Smooth muscle cell (in vitro differentiated cells): ENCODE measurements at regions not wholly inside any gene's neighbourhood (a gene's known extent, or its start where the extent isn't known, plus 50 kb on each side); places are given as distances from the start of the nearest gene placed in this dataset.

Experiments
- DNase-seq: peaks from one replicate; lab custom pipeline; 2025; ENCODE audit not compliant: unreplicated experiment; lab: John Stamatoyannopoulos, UW
- H2AFZ ChIP-seq: fragments of 200-600 bp; sonication (generic); 2 replicates; pipeline ENCODE4 v1.6.0; 2016; ENCODE audit warnings: antibody characterized with exemption, low read depth, mild to moderate bottlenecking
- H3F3A ChIP-seq: fragments of 200-600 bp; sonication (generic); 2 replicates; pipeline ENCODE4 v1.6.0; 2017; ENCODE audit warnings: antibody characterized with exemption, low read depth
- H3K27ac ChIP-seq: fragments of 200-600 bp; sonication (generic); 2 replicates; pipeline ENCODE4 v1.5.1; 2016; ENCODE audit warnings: low read depth, mild to moderate bottlenecking
- H3K27me3 ChIP-seq: fragments of 200-600 bp; sonication (generic); 2 replicates; pipeline ENCODE4 v1.6.1; 2016; ENCODE audit warnings: low read depth, mild to moderate bottlenecking
- H3K36me3 ChIP-seq: fragments of 200-600 bp; sonication (generic); 2 replicates; pipeline ENCODE4 v1.5.1; 2016; ENCODE audit warnings: low read depth
- H3K4me1 ChIP-seq: fragments of 200-600 bp; sonication (generic); 2 replicates; pipeline ENCODE4 v1.5.1; 2016; ENCODE audit warnings: low read depth
- H3K4me2 ChIP-seq: fragments of 200-600 bp; sonication (generic); 2 replicates; pipeline ENCODE4 v1.6.0; 2016; ENCODE audit warnings: mild to moderate bottlenecking
- H3K4me3 ChIP-seq: fragments of 200-600 bp; sonication (generic); 2 replicates; pipeline ENCODE4 v1.5.1; 2016; ENCODE audit warnings: mild to moderate bottlenecking
- H3K79me2 ChIP-seq: fragments of 200-600 bp; sonication (generic); 2 replicates; pipeline ENCODE4 v1.6.0; 2016; ENCODE audit warnings: low read depth, mild to moderate bottlenecking
- H3K9ac ChIP-seq: fragments of 200-600 bp; sonication (generic); 2 replicates; pipeline ENCODE4 v1.6.0; 2016; ENCODE audit warnings: low read depth
- H3K9me3 ChIP-seq: fragments of 200-600 bp; sonication (generic); replicated peaks from 2 replicates; pipeline ENCODE4 v1.5.1; 2016; ENCODE audit warnings: low read depth
- H4K20me1 ChIP-seq: fragments of 200-600 bp; sonication (generic); 2 replicates; pipeline ENCODE4 v1.6.0; 2016; ENCODE audit warnings: low read depth
- CTCF ChIP-seq: fragments of 200-600 bp; sonication (generic); IDR thresholded peaks from 2 replicates; pipeline ENCODE4 v1.5.1; 2017; ENCODE audit warnings: borderline replicate concordance, mild to moderate bottlenecking, antibody characterized with exemption; ENCODE audit not compliant: insufficient read depth, poor library complexity, severe bottlenecking
- WGBS: methylation state at CpG from one replicate; pipeline ENCODE4 v1.1.7; 2016; ENCODE audit warnings: low lambda C conversion rate; 5-methylcytosine and 5-hydroxymethylcytosine counted together

GRCh38 chr2:59180111-59180510 is 939.0 kb upstream of the FANCL start:
- H4K20me1 ChIP-seq: no peaks in the 10 kb centered on the region
- H3K36me3 ChIP-seq: no peaks in the 10 kb centered on the region
- WGBS: 97% methylated on average over 6 of the region's 6 CpGs
- H2AFZ ChIP-seq: no peak overlapping the region
- H3K4me1 ChIP-seq: peaks cover 8% of the 10 kb centered on the region
- H3K9me3 ChIP-seq: no peaks in the 10 kb centered on the region
- no peaks in the 10 kb centered on the region for H3F3A ChIP-seq
- no peak overlapping the region for H3K9ac ChIP-seq
- H3K4me3 ChIP-seq: no peak overlapping the region
- H3K4me2 ChIP-seq: no peak overlapping the region
- no peaks in the 10 kb centered on the region for H3K79me2 ChIP-seq
- no peaks in the 10 kb centered on the region for H3K27me3 ChIP-seq
- no peak for DNase-seq
- H3K27ac ChIP-seq: no peak overlapping the region
- no peak for TF ChIP-seq CTCF

GRCh38 chr2:59177748-59178147 is 936.6 kb upstream of the FANCL start:
- no peaks in the 10 kb centered on the region for H3K4me1 ChIP-seq
- H3K36me3 ChIP-seq: no peaks in the 10 kb centered on the region
- no peak for TF ChIP-seq CTCF
- no peak overlapping the region for H2AFZ ChIP-seq
- no peaks in the 10 kb centered on the region for H3K9me3 ChIP-seq
- no peak for DNase-seq
- no peaks in the 10 kb centered on the region for H3K79me2 ChIP-seq
- no peaks in the 10 kb centered on the region for H3F3A ChIP-seq
- H4K20me1 ChIP-seq: no peaks in the 10 kb centered on the region
- 85% methylated on average over 2 of the region's 2 CpGs for WGBS
- no peaks in the 10 kb centered on the region for H3K27me3 ChIP-seq
- H3K9ac ChIP-seq: no peak overlapping the region
- H3K4me3 ChIP-seq: no peak overlapping the region
- no peak overlapping the region for H3K27ac ChIP-seq
- H3K4me2 ChIP-seq: no peak overlapping the region

GRCh38 chr2:59176737-59177136 is 935.6 kb upstream of the FANCL start:
- Histone ChIP-seq H3K36me3 (no peaks in the 10 kb centered on the region), H3K4me3 (no peak overlapping the region), H3K27ac (no peak overlapping the region), H3K9me3 (no peaks in the 10 kb centered on the region), H3K4me1 (no peaks in the 10 kb centered on the region), H3K9ac (no peak overlapping the region), H3F3A (no peaks in the 10 kb centered on the region), H4K20me1 (no peaks in the 10 kb centered on the region), H2AFZ (no peak overlapping the region), H3K4me2 (no peak overlapping the region), H3K27me3 (no peaks in the 10 kb centered on the region), H3K79me2 (no peaks in the 10 kb centered on the region)
- no peak for TF ChIP-seq CTCF
- DNase-seq: no peak

GRCh38 chr2:59174536-59175243 is 933.6 kb upstream of the FANCL start:
- no peak overlapping the region for H2AFZ ChIP-seq
- no peaks in the 10 kb centered on the region for H3K79me2 ChIP-seq
- no peak overlapping the region for H3K27ac ChIP-seq
- no peak for TF ChIP-seq CTCF
- no peaks in the 10 kb centered on the region for H3K9me3 ChIP-seq
- WGBS: 93% methylated on average over 13 of the region's 13 CpGs
- H4K20me1 ChIP-seq: no peaks in the 10 kb centered on the region
- H3K27me3 ChIP-seq: no peaks in the 10 kb centered on the region
- H3K4me1 ChIP-seq: no peaks in the 10 kb centered on the region
- H3F3A ChIP-seq: no peaks in the 10 kb centered on the region
- no peaks in the 10 kb centered on the region for H3K36me3 ChIP-seq
- no peak overlapping the region for H3K4me2 ChIP-seq
- no peak overlapping the region for H3K9ac ChIP-seq
- DNase-seq: no peak
- no peak overlapping the region for H3K4me3 ChIP-seq
